ENCODE measurements at regions not wholly inside any gene's neighbourhood (a gene's known extent, or its start where the extent isn't known, plus 50 kb on each side); places are given as distances from the start of the nearest gene placed in this dataset.
"Not testable (repeated sequence)": the region's sequence is repeated elsewhere in the genome, so short reads cannot be mapped to it uniquely, and the experiment has no call there.

DNA sequence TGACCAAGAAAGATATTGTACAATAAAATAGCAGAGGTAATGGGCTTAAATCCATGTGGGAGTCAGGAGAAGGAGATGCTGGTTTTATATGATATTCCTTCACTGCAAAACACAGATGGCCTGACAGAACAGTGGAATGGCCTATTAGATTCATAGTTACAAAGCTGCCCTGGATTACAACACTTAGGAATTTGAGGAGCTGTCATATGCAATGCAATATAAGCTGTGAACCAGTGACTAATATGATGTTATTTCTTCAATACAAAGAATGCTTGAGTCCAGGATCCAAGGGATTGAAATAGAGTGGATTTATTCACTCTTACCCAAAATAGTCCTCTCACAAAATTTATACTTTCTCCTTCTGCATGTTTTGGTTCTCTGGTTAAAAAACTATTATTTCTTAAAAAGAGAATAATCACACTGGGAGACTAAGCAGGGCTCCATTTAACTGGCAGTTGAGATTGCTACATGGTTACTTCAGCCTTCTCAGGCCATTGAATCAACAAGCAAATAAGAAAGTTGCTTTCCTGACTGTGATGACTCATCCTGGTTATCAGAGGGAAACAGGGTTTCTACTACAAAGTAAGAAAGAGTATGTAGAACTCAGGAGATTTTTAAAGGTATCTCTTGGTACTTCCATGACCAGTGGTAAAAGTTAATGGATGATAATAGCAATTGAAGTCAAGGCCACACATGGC, 79.8 kb upstream of the ZPLD1 start:
- no peak for ATAC-seq (ENCODE audit: low FRiP score)
- Histone ChIP-seq H3K4me3 (ENCODE audit: low read length in 2 of 2) (no peak overlapping the region), H3K27me3 (ENCODE audit: control insufficient read depth in 1 of 2, insufficient read depth in 2 of 2, low read length in 1 of 2) (no peaks in the 10 kb centered on the region), H3K36me3 (ENCODE audit: control insufficient read depth in 1 of 2, insufficient read depth in 2 of 2, low read length in 1 of 2) (no peaks in the 10 kb centered on the region), H3K4me1 (ENCODE audit: control insufficient read depth in 1 of 2, insufficient read depth in 2 of 2, low read length in 2 of 2) (no peaks in the 10 kb centered on the region), H3K27ac (ENCODE audit: low read depth in 1 of 2, low read length in 2 of 2) (no peak overlapping the region), H3K9me3 (ENCODE audit: control insufficient read depth, low read length) (no peaks in the 10 kb centered on the region)
- intact Hi-C loops (cut with DNase I): no loop called here
- DNase-seq: no peak

- DNase-seq (no peak), ATAC-seq (ENCODE audit: low FRiP score) (no peak)
- Histone ChIP-seq H3K9me3 (ENCODE audit: control insufficient read depth, low read length) (no peaks in the 10 kb centered on the region), H3K27ac (ENCODE audit: low read depth in 1 of 2, low read length in 2 of 2) (no peak overlapping the region), H3K4me3 (ENCODE audit: low read length in 2 of 2) (no peak overlapping the region), H3K4me1 (ENCODE audit: control insufficient read depth in 1 of 2, insufficient read depth in 2 of 2, low read length in 2 of 2) (no peaks in the 10 kb centered on the region), H3K27me3 (ENCODE audit: control insufficient read depth in 1 of 2, insufficient read depth in 2 of 2, low read length in 1 of 2) (no peaks in the 10 kb centered on the region), H3K36me3 (ENCODE audit: control insufficient read depth in 1 of 2, insufficient read depth in 2 of 2, low read length in 1 of 2) (no peaks in the 10 kb centered on the region)
- intact Hi-C loops (cut with DNase I): no loop called here
- WGBS, 2 donors: 85 to 87% methylated on average over 2 of the region's 2 CpGs
Measured at GRCh38 chr3:102356506-102356905, 78.3 kb upstream of the ZPLD1 start.

- ATAC-seq (ENCODE audit: low FRiP score); H3K27me3 ChIP-seq (ENCODE audit: control insufficient read depth in 1 of 2, insufficient read depth in 2 of 2, low read length in 1 of 2); H3K27ac ChIP-seq (ENCODE audit: low read depth in 1 of 2, low read length in 2 of 2); DNase-seq; H3K9me3 ChIP-seq (ENCODE audit: control insufficient read depth, low read length); H3K4me1 ChIP-seq (ENCODE audit: control insufficient read depth in 1 of 2, insufficient read depth in 2 of 2, low read length in 2 of 2); H3K4me3 ChIP-seq (ENCODE audit: low read length in 2 of 2); intact Hi-C loops (cut with DNase I); H3K36me3 ChIP-seq (ENCODE audit: control insufficient read depth in 1 of 2, insufficient read depth in 2 of 2, low read length in 1 of 2): not testable (repeated sequence)
- 87 to 94% methylated on average over 9 of the region's 9 CpGs for WGBS, 2 donors
Measured at GRCh38 chr3:102357313-102357712, 77.5 kb upstream of the ZPLD1 start.

DNA sequence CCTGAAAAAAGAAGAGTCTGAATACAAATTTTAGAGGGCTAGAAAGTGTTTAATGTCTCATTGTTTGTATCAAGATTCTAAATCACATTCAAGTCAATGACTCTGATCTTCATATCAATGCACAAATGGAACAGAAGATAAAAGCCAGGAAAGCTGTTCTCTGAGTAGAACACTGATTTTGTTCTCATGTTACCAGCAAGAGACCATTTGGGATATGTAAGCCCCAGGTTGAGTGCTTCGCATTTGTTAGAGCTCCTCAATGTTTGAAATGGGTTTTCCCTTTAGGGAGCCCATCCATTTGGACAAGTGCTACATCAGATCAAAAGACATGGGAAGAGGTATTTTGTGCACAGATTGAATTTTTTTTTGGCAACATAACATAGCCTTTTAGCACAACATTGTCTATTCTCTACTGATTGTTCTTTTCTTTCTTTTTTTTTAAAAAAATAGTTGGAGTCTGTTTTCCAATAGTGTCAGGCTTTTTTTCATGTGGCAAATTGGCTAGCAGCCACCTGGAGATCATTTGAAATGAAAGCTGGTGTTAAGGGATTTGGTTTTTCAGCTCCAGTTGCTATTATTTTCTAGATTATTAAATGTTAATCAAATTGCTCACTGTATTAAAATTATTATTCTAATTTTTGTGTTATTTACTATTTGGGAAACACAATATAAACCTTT, 74.5 kb upstream of the ZPLD1 start:
- Histone ChIP-seq H3K27me3 (ENCODE audit: control insufficient read depth in 1 of 2, insufficient read depth in 2 of 2, low read length in 1 of 2) (no peaks in the 10 kb centered on the region), H3K27ac (ENCODE audit: low read depth in 1 of 2, low read length in 2 of 2) (no peak overlapping the region), H3K36me3 (ENCODE audit: control insufficient read depth in 1 of 2, insufficient read depth in 2 of 2, low read length in 1 of 2) (no peaks in the 10 kb centered on the region), H3K4me3 (ENCODE audit: low read length in 2 of 2) (no peak overlapping the region), H3K4me1 (ENCODE audit: control insufficient read depth in 1 of 2, insufficient read depth in 2 of 2, low read length in 2 of 2) (no peaks in the 10 kb centered on the region), H3K9me3 (ENCODE audit: control insufficient read depth, low read length) (peaks cover 6% of the 10 kb centered on the region)
- DNase-seq: no peak
- no peak for ATAC-seq (ENCODE audit: low FRiP score)
- WGBS, 2 donors: 65 to 66% methylated on average over 1 of the region's 1 CpG
- intact Hi-C loops (cut with DNase I): no loop called here

- H3K9me3 ChIP-seq (ENCODE audit: control insufficient read depth, low read length): peaks cover 6% of the 10 kb centered on the region
- H3K27ac ChIP-seq (ENCODE audit: low read depth in 1 of 2, low read length in 2 of 2): no peak overlapping the region
- 27 to 35% methylated on average over 3 of the region's 3 CpGs for WGBS, 2 donors
- DNase-seq: no peak
- no peak for ATAC-seq (ENCODE audit: low FRiP score)
- intact Hi-C loops (cut with DNase I): no loop called here
- no peak overlapping the region for H3K4me3 ChIP-seq (ENCODE audit: low read length in 2 of 2)
- H3K4me1 ChIP-seq (ENCODE audit: control insufficient read depth in 1 of 2, insufficient read depth in 2 of 2, low read length in 2 of 2): no peaks in the 10 kb centered on the region
- no peaks in the 10 kb centered on the region for H3K36me3 ChIP-seq (ENCODE audit: control insufficient read depth in 1 of 2, insufficient read depth in 2 of 2, low read length in 1 of 2)
- no peaks in the 10 kb centered on the region for H3K27me3 ChIP-seq (ENCODE audit: control insufficient read depth in 1 of 2, insufficient read depth in 2 of 2, low read length in 1 of 2)
Measured at GRCh38 chr3:102361101-102361500, 73.7 kb upstream of the ZPLD1 start.

DNA sequence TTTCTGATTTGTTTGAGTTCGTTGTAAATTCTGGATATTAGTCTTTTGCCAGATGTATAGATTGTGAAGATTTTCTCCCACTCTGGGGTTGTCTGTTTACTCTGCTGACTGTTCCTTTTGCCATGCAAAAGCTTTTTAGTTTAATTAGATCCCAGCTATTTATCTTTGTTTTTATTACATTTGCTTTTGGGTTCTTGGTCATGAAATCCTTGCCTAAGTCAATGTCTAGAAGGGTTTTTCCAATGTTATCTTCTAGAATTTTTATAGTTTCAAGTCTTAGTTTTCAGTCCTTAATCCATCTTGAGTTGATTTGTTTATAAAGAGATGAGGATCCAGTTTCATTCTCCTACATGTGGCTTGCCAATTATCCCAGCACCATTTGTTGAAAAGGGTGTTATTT, 68.7 kb upstream of the ZPLD1 start:
- H3K36me3 ChIP-seq (ENCODE audit: control insufficient read depth in 1 of 2, insufficient read depth in 2 of 2, low read length in 1 of 2); H3K4me1 ChIP-seq (ENCODE audit: control insufficient read depth in 1 of 2, insufficient read depth in 2 of 2, low read length in 2 of 2); H3K4me3 ChIP-seq (ENCODE audit: low read length in 2 of 2); H3K9me3 ChIP-seq (ENCODE audit: control insufficient read depth, low read length); H3K27me3 ChIP-seq (ENCODE audit: control insufficient read depth in 1 of 2, insufficient read depth in 2 of 2, low read length in 1 of 2); intact Hi-C loops (cut with DNase I); ATAC-seq (ENCODE audit: low FRiP score); DNase-seq; H3K27ac ChIP-seq (ENCODE audit: low read depth in 1 of 2, low read length in 2 of 2): not testable (repeated sequence)
- 83 to 84% methylated on average over 1 of the region's 1 CpG for WGBS, 2 donors

GRCh38 chr3:102374863-102375634, 59.8 kb upstream of the ZPLD1 start:
- ATAC-seq (ENCODE audit: low FRiP score) (no peak), DNase-seq (no peak)
- Histone ChIP-seq H3K9me3 (ENCODE audit: control insufficient read depth, low read length) (no peaks in the 10 kb centered on the region), H3K4me3 (ENCODE audit: low read length in 2 of 2) (no peak overlapping the region), H3K36me3 (ENCODE audit: control insufficient read depth in 1 of 2, insufficient read depth in 2 of 2, low read length in 1 of 2) (no peaks in the 10 kb centered on the region), H3K27me3 (ENCODE audit: control insufficient read depth in 1 of 2, insufficient read depth in 2 of 2, low read length in 1 of 2) (no peaks in the 10 kb centered on the region), H3K27ac (ENCODE audit: low read depth in 1 of 2, low read length in 2 of 2) (no peak overlapping the region), H3K4me1 (ENCODE audit: control insufficient read depth in 1 of 2, insufficient read depth in 2 of 2, low read length in 2 of 2) (no peaks in the 10 kb centered on the region)
- intact Hi-C loops (cut with DNase I): no loop called here
- WGBS, 2 donors: 70 to 77% methylated on average over 2 of the region's 2 CpGs

- Histone ChIP-seq H3K27ac (ENCODE audit: low read depth in 1 of 2, low read length in 2 of 2) (no peak overlapping the region), H3K27me3 (ENCODE audit: control insufficient read depth in 1 of 2, insufficient read depth in 2 of 2, low read length in 1 of 2) (no peaks in the 10 kb centered on the region), H3K4me3 (ENCODE audit: low read length in 2 of 2) (no peak overlapping the region), H3K9me3 (ENCODE audit: control insufficient read depth, low read length) (no peaks in the 10 kb centered on the region), H3K4me1 (ENCODE audit: control insufficient read depth in 1 of 2, insufficient read depth in 2 of 2, low read length in 2 of 2) (no peaks in the 10 kb centered on the region), H3K36me3 (ENCODE audit: control insufficient read depth in 1 of 2, insufficient read depth in 2 of 2, low read length in 1 of 2) (no peaks in the 10 kb centered on the region)
- WGBS, 2 donors: 60 to 66% methylated on average over 4 of the region's 4 CpGs
- DNase-seq: no peak
- intact Hi-C loops (cut with DNase I): no loop called here
- no peak for ATAC-seq (ENCODE audit: low FRiP score)
Measured at GRCh38 chr3:102378216-102378615, 56.6 kb upstream of the ZPLD1 start.

GRCh38 chr3:102382201-102382600, 52.6 kb upstream of the ZPLD1 start:
- H3K27ac ChIP-seq (ENCODE audit: low read depth in 1 of 2, low read length in 2 of 2); H3K36me3 ChIP-seq (ENCODE audit: control insufficient read depth in 1 of 2, insufficient read depth in 2 of 2, low read length in 1 of 2); H3K4me1 ChIP-seq (ENCODE audit: control insufficient read depth in 1 of 2, insufficient read depth in 2 of 2, low read length in 2 of 2); intact Hi-C loops (cut with DNase I); ATAC-seq (ENCODE audit: low FRiP score); H3K4me3 ChIP-seq (ENCODE audit: low read length in 2 of 2); H3K9me3 ChIP-seq (ENCODE audit: control insufficient read depth, low read length); H3K27me3 ChIP-seq (ENCODE audit: control insufficient read depth in 1 of 2, insufficient read depth in 2 of 2, low read length in 1 of 2); DNase-seq: not testable (repeated sequence)
- 82 to 90% methylated on average over 6 of the region's 6 CpGs for WGBS, 2 donors
